ENCODE measurements at regions not wholly inside any gene's neighbourhood (a gene's known extent, or its start where the extent isn't known, plus 50 kb on each side); places are given as distances from the start of the nearest gene placed in this dataset.
A peak's percentile ranks its signal among the peaks of the same experiment; 100 is the strongest.

- no peaks in the 10 kb centered on the region for H3K36me3 ChIP-seq
- H3K4me3 ChIP-seq, result 0 out of 2 replicates have a peak overlapping the region, but pooled peaks have one; percentile 14
- H3K4me1 ChIP-seq (replicated peaks), result peaks cover 46% of the 10 kb centered on the region
- H3K27ac ChIP-seq, result peak overlapping the region; percentile 87
- peak; percentile 53 to 83 for DNase-seq (ENCODE audit: low read depth in 1 of 2, low spot score in 2 of 2)
- no peaks in the 10 kb centered on the region for H3K9me3 ChIP-seq (replicated peaks)
- H3K27me3 ChIP-seq (replicated peaks), result no peaks in the 10 kb centered on the region
These were observed 50.5 kb upstream of the PRRC2C start for GRCh38 chr1:171434717-171435346.

All from SJSA1 (cell line).